ENCODE measurements at regions not wholly inside any gene's neighbourhood (a gene's known extent, or its start where the extent isn't known, plus 50 kb on each side); places are given as distances from the start of the nearest gene placed in this dataset.

- TF ChIP-seq, protein P1, sequence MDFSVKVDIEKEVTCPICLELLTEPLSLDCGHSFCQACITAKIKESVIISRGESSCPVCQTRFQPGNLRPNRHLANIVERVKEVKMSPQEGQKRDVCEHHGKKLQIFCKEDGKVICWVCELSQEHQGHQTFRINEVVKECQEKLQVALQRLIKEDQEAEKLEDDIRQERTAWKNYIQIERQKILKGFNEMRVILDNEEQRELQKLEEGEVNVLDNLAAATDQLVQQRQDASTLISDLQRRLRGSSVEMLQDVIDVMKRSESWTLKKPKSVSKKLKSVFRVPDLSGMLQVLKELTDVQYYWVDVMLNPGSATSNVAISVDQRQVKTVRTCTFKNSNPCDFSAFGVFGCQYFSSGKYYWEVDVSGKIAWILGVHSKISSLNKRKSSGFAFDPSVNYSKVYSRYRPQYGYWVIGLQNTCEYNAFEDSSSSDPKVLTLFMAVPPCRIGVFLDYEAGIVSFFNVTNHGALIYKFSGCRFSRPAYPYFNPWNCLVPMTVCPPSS (IDR thresholded peaks at IDR 0.05), result no peak
- TF ChIP-seq MEIS2 (CRISPR knock-in tag; IDR thresholded peaks at IDR 0.05), result no peak
- no peak for TF ChIP-seq NFYC (CRISPR knock-in tag; IDR thresholded peaks at IDR 0.05)
- TF ChIP-seq ZFP36L1 (CRISPR knock-in tag; IDR thresholded peaks at IDR 0.05), result no peak
- TF ChIP-seq HOXA3 (CRISPR knock-in tag; IDR thresholded peaks at IDR 0.05), result no peak
- TF ChIP-seq SCMH1 (CRISPR knock-in tag; IDR thresholded peaks at IDR 0.05; ENCODE audit: borderline replicate concordance), result no peak
- TF ChIP-seq JUN (CRISPR knock-in tag; IDR thresholded peaks at IDR 0.05), result no peak
- no peak for TF ChIP-seq ZNF614 (CRISPR knock-in tag; IDR thresholded peaks at IDR 0.05; ENCODE audit: borderline replicate concordance)
- no peak for TF ChIP-seq ZNF629 (CRISPR knock-in tag; conservative IDR thresholded peaks at IDR 0.05)
- TF ChIP-seq ATF3 (CRISPR knock-in tag; IDR thresholded peaks at IDR 0.05), result no peak
- TF ChIP-seq GABPB1 (CRISPR knock-in tag; IDR thresholded peaks at IDR 0.05), result no peak
Observed at GRCh38 chr2:21307037-21307436, 183.3 kb downstream of the TDRD15 start (continued).

DNA sequence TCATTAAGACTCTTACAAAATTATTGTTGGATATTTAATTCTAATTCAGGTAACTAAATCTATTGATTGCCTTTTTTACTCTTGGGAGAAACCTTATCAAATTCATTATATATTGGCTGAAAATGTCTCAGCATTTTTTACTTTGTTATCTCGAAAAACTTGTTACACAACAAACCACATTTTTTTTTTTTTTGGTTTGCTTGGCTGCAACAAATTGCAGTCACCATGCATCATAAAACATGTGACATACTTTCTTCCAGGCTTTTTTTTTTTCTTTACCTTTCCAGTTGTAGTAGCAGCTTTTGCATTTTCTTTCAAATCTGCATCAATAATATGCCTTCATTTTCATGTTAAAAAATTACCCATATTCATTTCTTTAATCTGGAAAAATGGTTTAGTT, 186.7 kb downstream of the TDRD15 start:
- no peak overlapping the region for H3K4me3 ChIP-seq (replicated peaks in 1 of 3; ENCODE audit: insufficient read depth in 1 of 3, low read depth in 2 of 3, low read length in 3 of 3)
- ATAC-seq (no peak), DNase-seq (ENCODE audit: low spot score) (no peak), FAIRE-seq (no peak)
- ChIA-PET CTCF (ENCODE audit: low intra/inter-chr PET ratio, low total read pairs) (no interaction called here), POLR2A (no interaction called here)
- H3K27me3 ChIP-seq (ENCODE audit: control insufficient read depth in 1 of 2, insufficient read depth in 2 of 2, low read length in 2 of 2), result peaks cover 0 to under 1% of the 10 kb centered on the region in 2 experiments; a peak in 1 of 5 replicates
- no peak overlapping the region for H3K4me2 ChIP-seq (ENCODE audit: low read depth, low read length)
- no peak overlapping the region for H2AFZ ChIP-seq (ENCODE audit: low read length)
- H4K20me1 ChIP-seq (ENCODE audit: insufficient read depth, low read length), result no peaks in the 10 kb centered on the region
- no peak for TF ChIP-seq NAIF1 (CRISPR knock-in tag; IDR thresholded peaks at IDR 0.05; ENCODE audit: borderline replicate concordance)
- TF ChIP-seq THAP7 (CRISPR knock-in tag; IDR thresholded peaks at IDR 0.05), result no peak
- no peak for TF ChIP-seq KLF6 (CRISPR knock-in tag; IDR thresholded peaks at IDR 0.05)
- TF ChIP-seq YY1 (IDR thresholded peaks at IDR 0.05; ENCODE audit: insufficient read depth, insufficient replicate concordance, low read depth, low read length), result no peak
- no peak for TF ChIP-seq ONECUT2 (CRISPR knock-in tag; IDR thresholded peaks at IDR 0.05)
- TF ChIP-seq ZNF782 (CRISPR knock-in tag; IDR thresholded peaks at IDR 0.05; ENCODE audit: borderline replicate concordance), result no peak
- no peak for TF ChIP-seq REST (IDR thresholded peaks at IDR 0.05; ENCODE audit: borderline replicate concordance in 1 of 2, low read depth in 1 of 2, low read length in 2 of 2)
- no peak for TF ChIP-seq KLF11 (CRISPR knock-in tag; IDR thresholded peaks at IDR 0.05)
- no peak for TF ChIP-seq WIZ (CRISPR knock-in tag; IDR thresholded peaks at IDR 0.05)
- no peak for TF ChIP-seq KDM1A (CRISPR knock-in tag; IDR thresholded peaks at IDR 0.05)
- no peak for TF ChIP-seq MED1 (CRISPR knock-in tag; IDR thresholded peaks at IDR 0.05)
- H3K4me1 ChIP-seq (ENCODE audit: insufficient read depth, low read length), result no peaks in the 10 kb centered on the region
- BruUV-seq (replicated peaks), result no TSS peak
- no peaks in the 10 kb centered on the region for H3K79me2 ChIP-seq (ENCODE audit: insufficient read depth, low read length)
- intact Hi-C loops (cut with micrococcal nuclease; ENCODE audit: unreplicated experiment) (loop anchor here (10.0 kb wide), 1 partner anchor 646 kb away; the partner anchor contains the start of gene GDF7), in situ Hi-C loops (cut with HindIII; ENCODE audit: extremely low pct_ligation_motif_present, low pct_unique_long_range_greater_than_20kb) (no loop called here)
- H3K9me3 ChIP-seq (ENCODE audit: low read length), result no peaks in the 10 kb centered on the region
- no peak overlapping the region for H3K27ac ChIP-seq (ENCODE audit: extremely low read length, insufficient read depth, low read length)
- H3K9ac ChIP-seq (ENCODE audit: insufficient read depth, low read depth, low read length), result no peak overlapping the region
- H3K36me3 ChIP-seq (replicated peaks in 1 of 2; ENCODE audit: control insufficient read depth in 1 of 2, insufficient read depth in 2 of 2, low read length in 2 of 2), result no peaks in the 10 kb centered on the region
- 0% methylated on average over 1 of the region's 1 CpG for WGBS (ENCODE audit: low lambda C conversion rate)

All from HepG2 (cell line).